Ramos (cell line): ENCODE measurements at regions not wholly inside any gene's neighbourhood (a gene's known extent, or its start where the extent isn't known, plus 50 kb on each side); places are given as distances from the start of the nearest gene placed in this dataset.

Experiments used
- in situ Hi-C: fragments of 300-500 bp; cut with MboI; formaldehyde crosslinking; loops from one replicate; pipeline ENCODE4 v1.14.3; 2022; ENCODE audit warnings: low sequenced_read_pairs; ENCODE audit not compliant: unreplicated experiment

DNA sequence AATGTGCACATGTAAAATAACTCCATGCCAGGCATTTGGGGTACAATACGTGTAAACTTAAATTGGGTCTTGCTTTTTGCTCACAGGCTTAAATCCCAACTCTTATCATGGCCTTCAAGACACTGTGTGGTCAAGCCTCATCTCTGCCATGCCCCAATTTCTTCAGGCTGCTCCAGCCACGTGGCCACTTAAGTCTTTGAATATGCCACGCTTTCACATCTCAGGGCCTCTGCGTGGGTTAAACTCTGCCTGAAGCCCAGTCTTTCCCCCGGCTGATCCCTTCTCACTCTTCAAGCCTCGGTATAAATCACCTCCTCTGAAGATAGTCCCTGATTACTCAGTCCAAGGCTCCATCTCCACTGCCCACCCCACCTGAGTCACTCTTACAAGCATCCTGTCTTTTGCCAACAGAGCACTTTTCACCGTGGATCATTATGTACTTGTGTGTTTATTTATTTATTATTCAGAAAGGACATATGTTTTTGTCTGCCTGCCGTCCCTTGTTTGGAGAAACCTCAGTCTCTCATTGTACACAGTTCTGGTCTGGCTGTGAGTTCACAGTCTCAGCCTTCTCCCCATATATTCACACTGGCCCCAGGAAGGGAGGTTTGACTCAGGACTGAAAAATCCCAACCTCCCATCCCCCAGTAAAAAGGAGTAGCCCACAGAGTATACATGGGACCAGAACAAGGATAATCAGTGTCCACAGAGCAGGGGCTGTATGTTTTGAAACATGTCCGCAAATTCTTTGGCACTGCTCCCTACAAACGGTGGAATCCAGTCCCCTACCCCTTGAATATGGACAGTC, 344.7 kb downstream of the MN1 start:
- in situ Hi-C loops = no loop called here

DNA sequence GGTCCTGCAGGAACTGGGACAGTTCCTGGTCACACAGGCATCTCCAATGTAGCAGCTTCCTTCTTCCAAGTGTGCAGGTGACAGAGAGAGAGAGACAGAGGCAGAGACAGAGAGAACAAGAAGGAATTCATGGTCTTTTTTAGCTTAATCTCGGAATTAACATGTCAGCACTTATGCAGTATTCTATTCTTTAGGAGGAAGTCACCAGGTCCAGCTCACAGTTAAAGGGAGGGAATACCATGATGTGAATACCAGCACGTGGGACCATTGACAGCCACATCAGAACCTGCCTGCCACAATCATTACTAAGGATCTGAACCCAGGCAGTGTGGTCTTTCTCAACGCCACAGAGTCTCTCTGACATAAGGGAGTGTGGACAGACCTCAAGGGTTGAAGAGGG, 341.6 kb downstream of the MN1 start:
- in situ Hi-C loops = no loop called here

DNA sequence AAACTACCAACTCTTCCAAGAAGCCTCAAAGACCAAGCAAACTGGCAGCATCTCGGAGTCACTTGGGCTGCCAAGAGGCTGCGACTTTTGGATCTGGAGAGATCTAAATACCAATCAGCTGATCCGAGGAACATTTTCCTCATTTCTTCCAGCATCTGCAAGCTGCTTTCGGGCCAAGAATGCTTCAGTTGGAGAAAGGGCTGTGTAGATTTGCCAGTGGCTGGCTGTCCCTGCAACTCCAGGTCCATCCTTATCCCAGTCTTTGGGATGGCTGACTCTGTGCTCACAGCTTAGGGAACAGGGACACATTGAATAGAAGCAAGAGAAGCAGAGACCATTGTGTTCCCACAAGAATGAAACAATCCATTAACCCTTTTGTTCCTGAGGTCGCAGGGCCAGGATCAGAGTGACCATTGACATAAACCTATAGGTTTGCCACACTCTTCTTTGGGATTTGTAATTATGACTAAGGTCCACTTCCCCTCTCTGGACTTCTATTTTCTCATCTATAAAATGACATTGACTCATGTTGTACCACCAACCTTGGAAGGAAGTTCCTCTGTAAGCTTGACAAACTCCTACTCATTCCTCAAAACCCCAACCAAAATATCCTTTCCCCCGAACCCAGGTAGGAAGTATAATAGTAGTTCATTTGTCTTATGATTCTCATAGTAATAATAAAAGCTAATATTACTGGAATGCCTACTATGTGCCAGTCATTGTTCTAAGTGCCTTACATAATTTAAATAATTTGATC, 340.8 kb downstream of the MN1 start:
- in situ Hi-C loops = no loop called here

DNA sequence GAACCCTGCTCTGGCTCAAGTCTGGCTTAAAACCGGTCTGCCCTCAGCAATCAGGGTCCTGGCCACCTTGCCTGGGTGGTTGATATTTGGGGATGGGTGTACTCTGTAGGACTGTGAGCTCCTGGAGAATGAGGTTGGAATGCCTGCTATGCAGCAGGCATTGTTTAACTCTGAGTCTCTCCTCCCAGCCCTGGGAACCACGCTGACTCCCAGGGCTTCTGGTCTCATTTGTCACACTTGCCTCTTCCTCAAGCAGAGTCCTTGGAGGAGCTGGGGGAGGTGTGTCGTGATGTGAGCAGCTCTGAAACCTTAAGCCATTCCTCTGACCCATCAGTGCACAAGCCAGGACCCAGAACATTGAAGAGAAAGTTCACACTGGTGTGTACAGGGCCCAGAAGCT, 340.1 kb downstream of the MN1 start:
- in situ Hi-C loops = no loop called here

DNA sequence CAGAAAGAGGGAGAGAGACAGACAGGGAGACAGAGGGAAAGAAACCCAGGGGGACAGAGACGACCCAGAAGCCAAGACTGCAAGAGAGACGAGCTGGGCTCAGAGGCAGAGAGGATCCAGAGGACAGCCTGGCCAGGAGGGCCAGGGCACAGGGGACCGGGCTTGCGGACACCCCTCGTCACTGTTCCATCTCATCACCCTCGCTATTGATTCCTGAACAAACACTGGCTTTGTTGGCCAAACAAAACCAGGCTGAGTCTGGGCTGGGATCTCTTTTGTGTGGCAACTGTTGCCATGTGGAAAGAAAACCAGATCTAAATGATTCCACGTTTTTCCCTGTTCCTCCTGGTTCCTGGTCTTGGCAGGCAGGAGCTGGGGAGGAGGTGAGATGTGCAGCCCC, 339.4 kb downstream of the MN1 start:
- in situ Hi-C loops = no loop called here

DNA sequence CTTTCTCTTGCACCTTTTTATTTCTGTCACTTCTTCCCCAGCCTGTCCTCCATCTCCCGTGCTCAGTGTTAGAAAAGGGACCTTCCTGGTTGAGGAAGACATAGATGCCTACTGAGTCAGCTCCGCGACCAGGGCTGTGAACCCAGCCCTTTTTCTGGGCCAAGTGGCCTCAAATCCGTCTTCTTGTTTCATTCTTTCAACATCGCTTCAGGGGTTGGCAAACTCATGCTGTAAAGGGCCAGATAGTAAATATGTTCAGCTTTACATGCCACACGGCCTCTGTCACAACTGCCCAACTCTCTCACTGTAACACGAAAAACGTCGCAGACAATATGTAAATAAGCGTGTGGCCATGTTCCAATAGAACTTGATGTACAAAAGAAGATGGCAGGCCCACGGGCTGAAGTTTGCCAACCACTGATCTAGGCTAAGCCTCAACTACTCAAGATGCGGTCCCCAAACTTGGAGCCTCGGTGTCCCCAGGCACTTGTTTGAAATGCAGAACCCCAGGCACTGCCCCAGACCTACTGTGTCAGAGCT, 338.4 kb downstream of the MN1 start:
- in situ Hi-C loops = no loop called here

DNA sequence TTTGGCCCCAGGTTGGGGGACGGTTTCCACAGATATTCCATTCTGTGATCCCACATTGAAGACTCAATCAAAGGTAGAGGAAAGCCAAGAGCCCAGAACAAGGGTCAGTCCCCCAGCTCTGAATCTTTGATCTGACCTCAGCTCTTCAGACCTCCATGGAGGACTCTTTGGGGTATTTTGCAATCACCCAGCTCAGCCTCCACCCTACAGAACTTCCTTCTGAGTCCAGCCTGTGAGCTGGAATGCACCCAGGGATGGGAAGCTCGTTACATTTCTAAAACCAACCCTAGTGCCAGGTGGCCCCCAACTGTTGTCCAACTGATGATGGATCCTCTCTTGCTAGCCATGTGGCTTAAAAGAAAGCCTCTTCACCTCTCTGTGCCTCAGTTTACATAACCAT, 335.3 kb downstream of the MN1 start:
- in situ Hi-C loops = no loop called here

DNA sequence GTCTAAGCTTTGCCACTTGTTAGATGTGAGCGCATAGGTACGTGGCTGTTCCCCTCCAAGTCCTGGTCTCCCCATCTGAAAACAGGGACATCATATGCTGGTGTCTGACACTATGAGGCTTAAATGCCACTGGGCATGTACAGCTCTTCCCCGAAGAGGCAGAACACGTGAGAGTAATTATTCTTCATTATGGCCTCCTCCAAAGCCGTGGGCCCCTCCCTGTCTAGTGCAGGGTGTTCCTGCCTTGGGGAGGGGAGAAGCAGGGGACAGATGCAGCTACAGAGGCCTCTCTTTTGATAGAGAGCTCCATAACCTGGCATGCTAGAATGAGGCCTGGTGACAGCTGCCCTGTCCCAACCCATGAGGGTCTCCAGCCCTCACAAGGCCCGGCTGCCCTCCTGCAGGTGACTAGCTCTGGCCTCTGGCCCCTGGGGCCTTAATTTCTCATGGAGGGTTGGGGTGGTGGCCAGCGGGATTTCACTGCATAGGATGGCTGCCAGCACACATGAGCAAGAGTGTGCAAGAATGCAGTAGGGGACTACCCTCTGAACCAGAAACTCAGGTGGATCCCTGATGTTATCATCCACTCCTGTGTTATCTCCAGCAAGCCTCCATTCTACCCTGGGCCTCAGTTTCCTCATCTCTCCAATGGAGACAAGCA, 334.6 kb downstream of the MN1 start:
- in situ Hi-C loops = no loop called here

DNA sequence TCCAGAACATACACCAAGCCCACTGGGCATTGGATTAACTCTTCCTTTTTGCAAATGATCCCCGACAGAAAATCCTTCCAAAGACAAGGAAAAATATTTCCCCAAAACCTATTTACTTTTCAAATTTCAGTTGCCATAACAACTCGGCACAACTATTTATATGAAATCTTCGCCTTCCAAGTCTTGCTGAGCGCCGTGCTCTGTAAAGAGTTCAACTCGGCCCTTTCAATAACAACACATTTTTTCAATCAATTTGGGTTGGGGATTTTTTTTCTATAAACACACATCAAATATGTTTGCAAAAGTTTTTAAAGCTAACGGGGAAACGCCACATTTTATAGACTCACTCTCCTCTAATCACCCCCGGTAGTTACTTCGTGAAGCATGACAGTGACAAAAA, 333.8 kb downstream of the MN1 start:
- in situ Hi-C loops = no loop called here

DNA sequence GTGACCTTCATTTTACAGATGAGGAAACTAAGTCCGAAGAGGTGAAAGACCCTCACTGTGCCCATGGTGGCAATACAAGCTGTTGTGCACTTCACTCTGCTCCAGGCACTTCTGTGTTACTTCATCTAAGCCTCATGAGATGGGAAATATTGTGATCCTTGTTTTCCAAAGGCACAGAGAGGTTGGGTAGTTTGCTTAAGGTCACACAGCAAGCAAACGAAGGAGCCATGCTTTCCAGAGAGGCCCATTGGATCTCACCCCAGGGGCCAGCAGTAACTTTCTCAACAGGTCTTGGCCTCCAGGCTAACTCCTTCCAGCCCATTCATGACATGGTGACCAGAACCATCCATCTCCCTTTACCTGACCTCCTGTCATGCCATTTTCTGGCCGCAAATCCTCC, 332.8 kb downstream of the MN1 start:
- in situ Hi-C loops = no loop called here

DNA sequence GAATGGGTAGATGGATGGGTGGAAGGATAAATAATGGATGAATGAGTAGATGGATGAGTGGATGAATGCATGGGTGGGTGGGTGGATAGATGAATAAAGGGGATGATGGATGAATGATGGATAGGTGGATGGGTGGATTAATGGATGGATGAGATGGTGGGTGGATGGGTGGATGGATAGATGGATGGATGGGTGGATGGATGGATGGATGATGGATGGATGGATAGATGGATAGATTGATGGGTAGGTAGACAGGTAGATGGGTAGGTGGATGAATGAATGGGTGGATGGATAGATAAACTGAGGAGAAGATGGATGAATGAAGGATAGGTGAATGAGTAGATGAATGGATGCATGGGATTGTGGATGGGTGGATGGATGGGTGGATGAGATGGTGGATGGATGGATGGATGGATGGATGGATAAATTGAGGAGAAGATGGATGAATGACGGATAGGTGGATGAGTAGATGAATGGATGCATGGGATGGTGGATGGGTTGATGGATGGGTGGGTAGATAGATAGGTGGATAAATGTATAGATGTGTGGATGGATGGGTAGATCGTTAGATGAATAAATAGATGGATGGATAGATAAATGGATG, 331.3 kb downstream of the MN1 start:
- in situ Hi-C loops = no loop called here

DNA sequence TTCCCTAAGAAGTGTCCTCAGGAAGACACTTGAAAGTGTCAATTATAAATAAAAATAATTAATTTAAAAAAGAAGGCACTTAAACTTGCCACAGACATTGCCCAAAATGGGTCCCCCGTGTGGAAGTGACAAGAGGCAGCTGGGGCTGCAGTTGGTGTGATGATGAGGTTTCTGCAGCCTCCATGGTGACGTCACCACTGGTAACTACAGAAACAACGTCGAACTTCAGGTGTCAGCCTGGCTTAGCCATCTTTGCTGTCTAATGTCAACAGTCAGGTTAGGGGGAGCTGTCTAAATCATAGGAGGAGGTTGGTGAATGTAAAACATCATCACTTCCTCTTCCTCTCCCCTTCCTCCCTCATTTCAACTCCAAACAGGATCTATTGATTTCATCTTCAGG, 328.6 kb downstream of the MN1 start:
- in situ Hi-C loops = no loop called here

DNA sequence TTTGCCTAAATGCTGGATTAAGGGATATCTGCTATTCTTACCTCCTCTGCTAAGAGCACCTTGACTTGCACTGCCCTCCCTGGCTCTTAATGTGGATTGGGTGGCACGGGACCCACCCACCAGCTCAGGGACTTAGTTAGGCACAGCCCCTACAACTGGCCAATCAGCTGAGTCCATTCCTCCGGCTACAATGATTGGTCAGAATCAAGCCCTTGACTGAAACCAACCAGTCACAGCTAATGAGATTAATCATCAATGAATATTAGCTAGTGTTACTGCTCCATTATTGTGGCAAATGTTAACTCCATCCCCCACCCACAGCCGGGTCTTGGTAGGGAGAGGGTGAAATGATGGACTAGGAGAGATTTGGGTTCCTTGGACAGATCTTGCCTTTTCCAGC, 328.0 kb downstream of the MN1 start:
- in situ Hi-C loops = no loop called here

DNA sequence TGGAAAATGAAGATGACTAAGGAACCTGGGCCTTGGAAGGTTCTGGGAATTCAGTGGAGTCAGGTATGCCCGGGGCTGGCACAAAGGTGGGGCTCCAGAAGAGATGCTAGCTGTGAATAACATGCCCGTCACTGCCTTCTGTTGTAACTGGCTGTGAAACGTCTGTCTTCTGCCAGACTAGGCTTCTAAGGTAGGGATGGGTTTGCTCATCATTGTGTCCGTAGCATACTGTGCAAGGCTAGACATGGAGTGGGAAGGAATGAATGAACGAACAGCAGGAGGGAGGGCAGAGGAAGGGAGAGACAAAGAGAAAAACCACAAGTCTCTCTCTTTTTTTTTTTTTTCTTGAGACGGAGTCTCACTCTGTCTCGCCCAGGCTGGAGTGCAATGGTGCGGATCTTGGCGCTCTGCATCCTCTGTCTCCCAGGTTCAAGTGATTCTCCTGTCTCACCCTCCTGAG, 327.4 kb downstream of the MN1 start:
- in situ Hi-C loops = no loop called here

DNA sequence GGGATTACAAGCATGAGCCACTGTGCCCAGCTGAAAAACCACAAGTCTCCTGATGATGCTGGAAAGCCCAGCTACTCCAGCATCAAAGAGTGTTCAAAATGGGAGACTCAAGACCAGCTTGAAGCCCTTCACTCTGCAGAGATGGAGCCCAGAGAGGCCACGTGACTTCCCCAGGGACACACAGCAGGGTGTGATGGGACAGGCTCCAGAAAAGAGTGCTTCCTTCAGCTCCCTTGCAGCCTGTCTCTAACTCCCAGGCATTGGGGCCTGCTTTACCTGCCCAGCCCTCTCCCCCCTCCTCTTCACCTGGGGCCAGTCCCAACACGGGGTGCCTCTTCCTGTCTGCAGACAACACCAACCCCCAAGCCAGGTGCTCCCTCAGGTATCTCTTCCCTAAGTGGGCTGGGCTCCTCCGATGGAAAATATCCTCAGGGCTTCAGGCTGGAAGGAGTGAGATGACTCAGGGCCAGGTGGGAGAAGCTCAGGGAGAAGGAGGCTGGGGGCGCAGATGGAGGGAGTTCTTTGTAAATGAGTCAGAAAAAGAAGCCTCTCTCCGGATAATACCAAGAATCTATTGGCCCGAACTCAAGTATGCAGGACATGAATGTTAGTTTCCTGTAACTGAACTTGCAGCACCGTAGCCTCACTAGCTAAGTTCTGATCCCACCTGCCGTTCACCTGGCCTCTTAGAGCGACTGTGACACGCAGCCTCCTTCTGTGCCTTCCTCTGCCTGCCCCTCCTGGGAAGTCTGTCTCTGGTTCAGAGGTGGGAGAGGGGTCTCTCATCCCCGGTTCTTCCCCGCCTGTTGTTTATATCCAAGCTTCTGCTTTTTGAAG, 326.6 kb downstream of the MN1 start:
- in situ Hi-C loops = no loop called here

DNA sequence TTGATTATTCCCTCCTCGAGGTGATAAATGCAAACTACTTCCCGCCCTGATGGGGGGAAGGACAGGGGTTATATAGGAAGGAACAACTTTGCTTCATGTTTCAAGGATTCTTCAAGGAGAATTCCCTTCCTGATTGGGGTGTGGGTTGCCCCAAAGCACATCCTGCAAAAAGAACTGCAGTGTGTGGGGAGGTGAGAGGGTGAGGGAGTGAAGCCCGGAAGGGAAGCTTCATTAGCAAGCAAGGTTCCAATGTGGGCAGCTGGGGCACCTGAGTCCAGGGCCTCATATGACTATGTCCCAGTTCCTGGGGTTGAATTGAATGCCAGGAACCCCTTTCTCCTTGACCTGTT, 326.0 kb downstream of the MN1 start:
- in situ Hi-C loops = no loop called here

DNA sequence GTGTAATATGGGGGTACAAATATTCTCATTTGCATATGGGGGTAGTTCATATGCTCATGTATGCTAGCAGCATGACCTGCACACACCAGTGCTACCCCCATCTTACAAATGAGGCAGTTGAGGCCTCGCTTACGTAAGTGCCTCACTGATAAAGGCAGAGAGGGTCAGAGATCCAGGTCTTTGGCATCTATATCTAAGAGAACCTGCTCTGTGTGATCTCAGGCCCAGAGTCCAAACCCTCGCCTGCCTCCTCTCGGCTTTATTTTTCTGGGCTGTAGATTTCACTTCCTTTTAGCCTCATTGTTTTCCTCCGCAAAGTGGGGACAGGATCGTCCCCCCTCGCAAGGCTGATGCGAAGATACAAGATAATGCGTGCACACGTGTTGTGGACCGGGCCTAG, 325.2 kb downstream of the MN1 start:
- in situ Hi-C loops = no loop called here

DNA sequence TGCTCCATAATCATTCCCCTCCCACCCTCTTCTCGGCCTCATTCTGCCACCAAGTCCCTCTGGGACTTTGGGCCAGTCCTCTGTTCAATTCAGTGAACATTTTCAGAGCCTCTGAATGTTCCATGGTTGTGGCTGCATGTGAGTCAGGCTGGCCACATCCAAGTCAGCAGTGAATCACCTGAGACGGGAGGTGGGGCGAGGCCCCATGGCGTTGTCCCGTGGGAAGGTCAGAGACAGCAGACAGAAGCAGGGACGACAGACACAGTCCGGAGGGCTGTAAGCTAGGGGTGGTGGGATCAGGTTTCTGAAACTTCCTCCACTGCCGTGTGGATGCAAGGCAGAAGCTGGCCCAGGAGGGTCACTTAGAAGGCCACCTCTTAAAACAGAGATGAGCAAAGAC, 324.8 kb downstream of the MN1 start:
- in situ Hi-C loops = no loop called here

DNA sequence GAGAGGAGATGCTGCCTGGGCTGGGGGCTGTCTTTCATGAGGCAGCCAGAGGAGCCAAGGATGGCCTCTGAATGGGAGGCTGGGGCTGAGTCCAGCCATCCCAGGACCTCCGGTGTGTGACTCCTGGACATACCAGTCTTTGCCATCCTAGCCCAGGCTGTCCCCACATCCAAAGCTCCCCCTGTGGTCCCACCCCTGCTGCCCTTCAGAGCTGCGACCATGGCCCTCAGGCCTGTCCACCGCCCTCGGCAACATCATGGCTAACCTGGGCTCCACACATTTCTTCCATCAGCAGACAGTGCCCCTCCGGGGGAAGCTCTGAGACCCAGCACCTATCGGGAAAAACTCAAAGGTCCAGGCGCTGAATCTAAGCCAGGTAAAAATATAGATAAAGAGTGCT, 324.4 kb downstream of the MN1 start:
- in situ Hi-C loops = no loop called here

DNA sequence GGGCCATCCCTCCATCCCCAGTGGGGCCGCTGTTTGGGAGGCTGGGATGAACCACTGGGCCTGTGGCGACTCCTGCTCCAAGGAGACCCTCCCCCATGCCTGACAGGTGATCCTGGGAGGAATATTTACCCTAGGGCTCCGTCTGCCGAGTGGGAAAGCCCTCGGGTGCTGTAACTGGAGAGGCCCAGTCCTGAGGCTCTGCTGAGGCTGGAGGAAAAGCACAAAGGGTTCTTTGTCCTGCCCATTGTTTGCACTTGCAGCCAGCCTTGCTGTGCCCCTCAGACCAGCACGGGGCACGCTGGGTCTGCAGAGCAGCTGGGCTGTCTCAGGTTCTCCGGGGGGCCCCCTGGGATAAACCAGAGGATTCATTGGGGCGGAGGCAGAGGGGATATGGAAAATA, 321.1 kb downstream of the MN1 start:
- in situ Hi-C loops = no loop called here
